Cardiac fibroblast (primary cell): ENCODE measurements at regions not wholly inside any gene's neighbourhood (a gene's known extent, or its start where the extent isn't known, plus 50 kb on each side); places are given as distances from the start of the nearest gene placed in this dataset.

Source experiments
- DNase-seq, 2 donors: peaks; one replicate each; pipeline versions ENCODE4 v3.0.0 to v3.0.0-alpha.2; 2010; ENCODE audit warnings: low read depth in 2 of 2
- H3K4me3 ChIP-seq, 2 donors: replicated peaks in 1 of 2; 1 replicate in 1 of 2; 2 replicates in 1 of 2; pipeline ENCODE4 v1.5.1; 2011; ENCODE audit warnings: low read depth in 2 of 2, low read length in 2 of 2, mild to moderate bottlenecking in 2 of 2, moderate library complexity in 1 of 2
- TF ChIP-seq, protein P1 (sequence below): IDR thresholded peaks from one replicate; pipeline ENCODE4 v1.5.1; 2011; ENCODE audit warnings: low read depth, mild to moderate bottlenecking, low read length, inconsistent platforms

- no peak for DNase-seq
- TF ChIP-seq, protein P1, sequence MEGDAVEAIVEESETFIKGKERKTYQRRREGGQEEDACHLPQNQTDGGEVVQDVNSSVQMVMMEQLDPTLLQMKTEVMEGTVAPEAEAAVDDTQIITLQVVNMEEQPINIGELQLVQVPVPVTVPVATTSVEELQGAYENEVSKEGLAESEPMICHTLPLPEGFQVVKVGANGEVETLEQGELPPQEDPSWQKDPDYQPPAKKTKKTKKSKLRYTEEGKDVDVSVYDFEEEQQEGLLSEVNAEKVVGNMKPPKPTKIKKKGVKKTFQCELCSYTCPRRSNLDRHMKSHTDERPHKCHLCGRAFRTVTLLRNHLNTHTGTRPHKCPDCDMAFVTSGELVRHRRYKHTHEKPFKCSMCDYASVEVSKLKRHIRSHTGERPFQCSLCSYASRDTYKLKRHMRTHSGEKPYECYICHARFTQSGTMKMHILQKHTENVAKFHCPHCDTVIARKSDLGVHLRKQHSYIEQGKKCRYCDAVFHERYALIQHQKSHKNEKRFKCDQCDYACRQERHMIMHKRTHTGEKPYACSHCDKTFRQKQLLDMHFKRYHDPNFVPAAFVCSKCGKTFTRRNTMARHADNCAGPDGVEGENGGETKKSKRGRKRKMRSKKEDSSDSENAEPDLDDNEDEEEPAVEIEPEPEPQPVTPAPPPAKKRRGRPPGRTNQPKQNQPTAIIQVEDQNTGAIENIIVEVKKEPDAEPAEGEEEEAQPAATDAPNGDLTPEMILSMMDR: no peak
- H3K4me3 ChIP-seq: no peak overlapping the region
These were observed 78.3 kb upstream of the SLC16A7 start for GRCh38 chr12:59517522-59517921.

DNA sequence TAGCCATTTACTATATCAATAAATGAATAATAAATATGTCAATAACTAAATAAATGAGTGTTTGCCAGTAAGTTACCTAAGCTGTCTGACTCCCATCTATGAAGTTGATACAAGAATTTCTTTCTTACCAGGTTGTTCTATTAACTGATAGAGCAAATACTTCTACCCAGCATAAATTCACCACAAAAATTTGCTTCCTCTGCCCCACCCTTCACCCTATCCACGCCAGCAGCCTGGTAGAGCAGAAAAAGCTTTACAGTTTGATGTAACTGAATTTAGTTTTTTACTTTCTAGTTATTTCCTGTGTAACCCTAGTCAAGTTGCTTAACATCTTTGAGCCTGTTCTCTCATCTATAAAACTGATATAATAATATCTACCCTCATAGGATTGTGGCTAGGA lies 94.9 kb upstream of the SLC16A7 start:
- no peak overlapping the region for H3K4me3 ChIP-seq
- DNase-seq: no peak
- TF ChIP-seq, protein P1: no peak

DNA sequence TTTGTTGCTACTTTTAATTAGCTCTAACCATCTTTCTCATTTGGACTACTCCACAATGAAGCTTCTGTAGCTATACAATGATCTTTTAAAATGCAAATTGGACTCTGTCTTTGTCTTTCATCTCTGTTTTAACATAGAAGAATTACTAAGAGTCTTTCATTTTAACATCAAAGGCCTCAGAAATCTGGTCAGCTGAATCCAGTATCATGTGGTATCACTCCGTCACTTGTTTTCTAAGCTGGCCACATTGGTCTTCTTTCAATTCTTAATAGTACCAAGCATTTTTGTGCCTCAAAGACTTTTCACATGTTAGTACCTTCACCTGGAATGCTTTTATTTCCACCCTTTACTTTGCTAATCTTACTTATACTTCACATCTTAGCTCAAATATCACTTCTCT lies 95.5 kb upstream of the SLC16A7 start:
- TF ChIP-seq, protein P1: no peak
- DNase-seq: no peak

DNA sequence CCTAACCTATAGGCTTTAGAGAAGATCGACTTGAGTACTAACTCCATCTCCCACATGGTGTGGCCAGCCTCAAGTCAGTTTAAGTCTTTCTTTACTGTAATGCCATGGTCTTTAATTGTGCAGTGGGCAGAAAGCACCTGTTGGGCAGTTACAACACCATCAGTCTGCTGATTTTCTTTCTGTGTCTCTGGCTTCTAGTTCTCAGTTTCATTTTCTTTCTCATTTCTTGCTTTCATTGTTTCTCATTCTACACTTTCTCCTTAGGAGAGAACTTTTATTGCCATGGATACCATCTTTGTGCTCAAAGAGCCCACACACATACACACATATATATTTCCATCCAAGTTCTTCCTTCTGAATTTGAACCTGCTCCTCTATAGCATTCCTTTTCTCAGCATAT lies 96.1 kb upstream of the SLC16A7 start:
- DNase-seq: no peak
- H3K4me3 ChIP-seq: no peak overlapping the region
- TF ChIP-seq, protein P1: no peak

More for the DNA sequence above, 95.5 kb upstream of the SLC16A7 start:
- no peak overlapping the region for H3K4me3 ChIP-seq

- no peak overlapping the region for H3K4me3 ChIP-seq
- TF ChIP-seq, protein P1: no peak
- DNase-seq: no peak
These were observed 101.2 kb upstream of the SLC16A7 start for GRCh38 chr12:59494617-59495016.

GRCh38 chr12:59491877-59492276 lies 104.0 kb upstream of the SLC16A7 start:
- DNase-seq: no peak
- TF ChIP-seq, protein P1: no peak

DNA sequence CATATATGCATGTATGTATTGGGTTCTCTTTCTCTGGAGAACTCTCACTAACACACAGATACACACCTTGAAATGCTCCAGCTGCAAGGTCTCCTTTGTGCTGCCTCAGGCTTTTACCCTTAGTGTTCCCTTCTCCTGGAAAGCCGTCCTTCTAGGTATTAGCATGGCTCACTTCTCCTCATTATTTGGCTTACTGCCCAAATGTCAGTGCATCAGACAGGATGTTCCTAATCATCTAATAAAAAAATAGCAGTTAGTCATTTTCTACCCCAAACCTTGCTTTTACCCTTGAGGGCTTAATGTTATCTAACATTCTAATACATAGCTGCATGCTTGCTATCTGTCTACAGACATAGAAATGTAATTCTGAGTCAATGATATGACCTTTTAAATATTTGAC lies 109.0 kb upstream of the SLC16A7 start:
- H3K4me3 ChIP-seq: no peak overlapping the region
- DNase-seq: peak in 1 of 2 donors; percentile 9
- TF ChIP-seq, protein P1: no peak

More at GRCh38 chr12:59491877-59492276, 104.0 kb upstream of the SLC16A7 start:
- H3K4me3 ChIP-seq: no peak overlapping the region
